GM12891 (cell line): ENCODE measurements at regions not wholly inside any gene's neighbourhood (a gene's known extent, or its start where the extent isn't known, plus 50 kb on each side); places are given as distances from the start of the nearest gene placed in this dataset.

ENCODE experiments used
- DNase-seq: peaks from one replicate; pipeline ENCODE4 v3.0.0; 2011; ENCODE audit warnings: low spot score; ENCODE audit not compliant: insufficient read length
- FAIRE-seq: peaks from 2 replicates; lab custom pipeline; 2011; peaks lifted over from hg19 to GRCh38; lab: Jason Lieb, UNC
- PAX5 ChIP-seq: IDR thresholded peaks from 2 replicates; pipeline ENCODE4 v1.6.1; 2011; ENCODE audit warnings: low read length, moderate library complexity, mild to moderate bottlenecking; ENCODE audit not compliant: insufficient read depth, severe bottlenecking
- POLR2A ChIP-seq: IDR thresholded peaks from 2 replicates; pipeline ENCODE4 v1.6.1; 2011; ENCODE audit warnings: low read depth, low read length, control low read depth
- POLR2AphosphoS5 ChIP-seq: IDR thresholded peaks from 2 replicates; pipeline ENCODE4 v1.6.1; 2011; ENCODE audit warnings: low read depth, low read length, control low read depth
- POU2F2 ChIP-seq: IDR thresholded peaks from 2 replicates; pipeline ENCODE4 v1.6.1; 2011; ENCODE audit warnings: low read depth, mild to moderate bottlenecking, control low read depth, low read length, moderate library complexity
- SPI1 ChIP-seq: IDR thresholded peaks from 2 replicates; pipeline ENCODE4 v1.6.1; 2011; ENCODE audit warnings: low read depth, low read length, control low read depth
- TAF1 ChIP-seq: IDR thresholded peaks from 2 replicates; pipeline ENCODE4 v1.6.1; 2011; ENCODE audit warnings: low read depth, low read length, control low read depth

DNA sequence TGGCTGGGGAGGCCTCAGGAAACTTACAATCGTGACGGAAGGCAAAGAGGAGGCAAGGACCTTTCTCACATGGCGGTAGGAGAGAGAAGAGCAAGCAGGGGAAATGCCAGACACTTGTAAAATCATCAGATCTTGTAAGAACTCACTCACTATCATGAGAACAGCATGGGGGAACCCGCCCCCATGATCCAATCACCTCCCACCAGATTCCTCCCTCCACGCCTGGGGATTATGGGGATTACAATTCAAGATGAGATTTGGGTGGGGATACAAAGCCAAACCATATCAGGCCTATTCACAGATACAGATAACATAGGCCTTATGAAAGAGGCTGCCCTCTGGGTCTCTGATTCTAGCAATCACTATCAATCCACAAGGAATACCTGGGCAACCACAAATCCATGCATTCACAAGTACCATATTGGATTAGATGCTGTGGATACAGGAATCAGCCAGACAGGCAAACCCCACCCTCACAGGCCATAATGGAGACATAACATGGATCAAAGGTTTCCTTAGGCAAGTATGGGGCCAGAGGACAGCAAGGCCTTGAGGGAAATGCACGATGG, 284.9 kb downstream of the SOX9 start:
- FAIRE-seq = no peak
- TF ChIP-seq PAX5 = no peak
- DNase-seq = no peak

DNA sequence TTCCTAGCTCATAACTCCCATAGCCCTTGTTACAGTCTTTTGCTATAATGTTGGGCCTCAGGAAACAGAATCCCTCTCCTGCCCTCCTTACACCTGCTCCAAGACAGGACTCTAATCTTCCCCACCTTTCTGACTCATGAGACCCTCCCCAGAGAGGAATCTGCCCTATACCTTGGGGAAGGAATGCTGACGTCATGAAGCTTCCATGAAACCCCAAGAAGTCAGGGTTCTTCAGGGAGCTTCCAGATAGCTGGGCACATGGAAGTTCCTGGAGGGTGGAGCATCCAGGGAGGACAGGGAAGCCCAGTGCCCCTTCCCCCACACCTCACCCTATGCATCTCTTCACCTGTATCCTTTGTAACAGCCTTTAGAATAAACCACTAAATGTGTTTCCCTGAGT, 285.7 kb downstream of the SOX9 start:
- no peak for FAIRE-seq
- DNase-seq = no peak
- TF ChIP-seq SPI1 (no peak), PAX5 (no peak), POLR2A (no peak), TAF1 (no peak), POLR2AphosphoS5 (no peak), POU2F2 (no peak)

DNA sequence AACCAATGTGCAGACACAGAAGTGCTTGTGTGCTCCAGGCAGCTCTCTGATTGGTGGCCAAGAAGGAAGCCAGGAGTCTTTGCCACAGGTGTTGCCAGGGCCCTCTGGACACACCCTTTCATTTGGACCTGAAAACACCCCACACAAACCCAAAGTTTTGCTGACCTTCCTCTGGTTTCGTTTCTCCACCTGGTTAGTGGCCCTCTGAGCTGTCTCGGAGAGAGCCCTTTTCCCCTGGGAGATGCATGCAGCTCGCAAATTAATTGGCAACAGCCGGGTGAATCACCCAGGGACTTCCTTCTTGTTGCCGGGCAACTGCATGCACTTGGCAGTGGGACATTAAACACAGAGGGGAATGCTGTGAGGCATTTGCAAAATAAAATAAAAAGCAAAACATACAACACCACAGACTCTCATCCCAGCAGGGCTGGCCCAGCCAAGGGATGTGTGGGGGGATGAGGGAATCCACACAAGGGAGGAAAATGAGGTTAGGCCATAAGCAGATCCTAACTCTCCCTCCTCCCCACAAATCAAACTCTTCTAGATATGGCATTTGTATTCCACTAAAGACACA, 286.6 kb downstream of the SOX9 start:
- DNase-seq (no peak), FAIRE-seq (no peak)
- TF ChIP-seq POLR2A (no peak), TAF1 (no peak), POLR2AphosphoS5 (no peak), POU2F2 (no peak), PAX5 (no peak)

DNA sequence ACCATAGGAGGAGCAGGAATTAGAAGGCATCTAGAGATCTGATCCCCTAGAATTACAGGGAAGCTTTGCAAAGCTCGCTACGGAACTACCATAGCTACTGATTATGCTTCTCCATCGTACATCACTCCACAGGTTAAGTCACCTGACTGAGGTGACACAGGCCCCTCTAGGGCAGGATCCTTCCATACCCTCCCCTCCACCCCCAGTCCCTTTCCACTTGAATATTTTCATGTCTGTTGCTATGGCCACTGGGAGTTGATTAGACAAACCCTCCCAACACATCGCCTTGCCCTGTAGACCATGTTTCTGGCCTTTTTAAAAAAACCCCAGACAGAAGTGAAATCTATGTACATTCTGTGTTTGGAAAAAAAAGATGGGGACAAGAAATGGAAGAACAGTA, 287.1 kb downstream of the SOX9 start:
- DNase-seq = no peak
- TF ChIP-seq PAX5 (no peak), POLR2A (no peak), POU2F2 (no peak), TAF1 (no peak), SPI1 (no peak), POLR2AphosphoS5 (no peak)
- no peak for FAIRE-seq

DNA sequence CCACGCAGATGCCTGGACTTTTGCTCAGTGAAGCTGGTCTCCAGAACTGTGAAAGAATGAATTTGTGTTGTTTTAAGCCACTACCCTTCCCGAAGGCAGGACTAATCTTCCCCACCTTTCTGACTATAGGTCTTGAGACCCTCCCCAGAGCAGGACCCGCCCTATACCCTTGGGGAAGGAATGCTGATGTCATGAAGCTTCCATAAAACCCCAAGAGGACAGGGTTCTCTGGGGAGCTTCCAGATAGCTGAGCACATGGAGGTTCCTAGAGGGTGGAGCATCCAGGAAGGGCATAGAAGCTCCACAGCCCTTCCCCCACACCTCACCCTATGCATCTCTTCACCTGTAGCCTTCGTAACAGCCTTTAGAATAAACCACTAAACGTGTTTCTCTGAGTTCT, 287.8 kb downstream of the SOX9 start:
- no peak for TF ChIP-seq SPI1
- no peak for TF ChIP-seq POLR2A
- no peak for TF ChIP-seq TAF1
- TF ChIP-seq POU2F2 = no peak
- no peak for TF ChIP-seq POLR2AphosphoS5
- TF ChIP-seq PAX5 = no peak
- DNase-seq (no peak), FAIRE-seq (no peak)

- no peak for TF ChIP-seq POLR2A
- TF ChIP-seq POU2F2 = no peak
- TF ChIP-seq PAX5 = no peak
- TF ChIP-seq TAF1 = no peak
- 0 out of 2 replicates have a peak, but pooled peaks have one; percentile 13 for TF ChIP-seq SPI1
- no peak for TF ChIP-seq POLR2AphosphoS5
- DNase-seq (no peak), FAIRE-seq (no peak)
Observed at GRCh38 chr17:72409405-72410002, 288.7 kb downstream of the SOX9 start.

GRCh38 chr17:72411124-72411563, 290.3 kb downstream of the SOX9 start:
- TF ChIP-seq PAX5 (no peak), SPI1 (no peak), POLR2A (no peak), TAF1 (no peak), POLR2AphosphoS5 (no peak), POU2F2 (no peak)
- DNase-seq = no peak
- FAIRE-seq = no peak

DNA sequence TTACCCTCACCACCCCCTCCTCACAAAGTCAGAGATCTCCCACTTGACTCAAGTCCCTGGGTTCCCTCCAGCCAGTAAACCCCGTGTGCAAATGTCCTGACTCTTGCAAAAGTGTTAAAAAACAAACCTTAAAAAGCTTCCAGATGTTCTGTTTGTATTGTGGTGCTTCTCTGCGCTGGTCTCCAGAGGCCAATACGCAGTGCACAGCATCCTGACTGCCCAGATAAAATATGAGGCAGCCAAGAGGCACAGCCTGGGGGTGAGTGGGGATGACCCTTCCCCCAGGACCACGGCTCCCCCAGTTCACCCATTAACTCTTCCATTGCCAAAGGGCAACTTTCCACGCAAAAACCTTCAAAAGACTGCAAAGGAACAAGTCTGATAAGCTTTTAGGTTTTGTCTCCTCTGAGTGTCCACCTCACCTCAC, 291.8 kb downstream of the SOX9 start:
- no peak for DNase-seq
- TF ChIP-seq PAX5 = no peak
- TF ChIP-seq POU2F2 = no peak
- no peak for TF ChIP-seq TAF1
- no peak for TF ChIP-seq SPI1
- no peak for TF ChIP-seq POLR2A
- no peak for TF ChIP-seq POLR2AphosphoS5
- FAIRE-seq = no peak

- FAIRE-seq (no peak), DNase-seq (no peak)
- TF ChIP-seq POLR2A = no peak
- TF ChIP-seq POU2F2 = no peak
- TF ChIP-seq SPI1 = no peak
- TF ChIP-seq PAX5 = no peak
- no peak for TF ChIP-seq POLR2AphosphoS5
- no peak for TF ChIP-seq TAF1
Observed at GRCh38 chr17:72413077-72414031, 292.5 kb downstream of the SOX9 start.
